HCT116 (cell line): ENCODE measurements at regions not wholly inside any gene's neighbourhood (a gene's known extent, or its start where the extent isn't known, plus 50 kb on each side); places are given as distances from the start of the nearest gene placed in this dataset.

Source experiments
- ATAC-seq: fragments of 200-7000 bp; cut with Tn5 transposase; 2 replicates; pipeline ENCODE4 v1.9.1; 2020; ENCODE audit warnings: mild to moderate bottlenecking, moderate library complexity
- BruUV-seq: library from RNA; stranded (reverse); fragments of 400-500 nt; replicated peaks from 2 replicates; lab custom pipeline; 2021; lab: Mats Ljungman, UMichigan
- CTCF ChIA-PET: fragments of 300-600 bp; sonication (Branson Sonifier 250); formaldehyde crosslinking; loops from one replicate; lab custom pipeline; 2021; ENCODE audit warnings: antibody characterized with exemption; lab: Charles Lee
- POLR2A ChIA-PET: fragments of 300-600, 350-600 bp; sonication (Branson Sonifier 250); formaldehyde crosslinking; loops from one replicate; lab custom pipeline; 2021; ENCODE audit warnings: antibody characterized with exemption; lab: Charles Lee
- RAD21 ChIA-PET, 2 experiments: fragments of 300-600 bp; sonication (Branson Sonifier 250); formaldehyde crosslinking; loops; one replicate each; lab custom pipeline; 2023; ENCODE audit warnings: low total read pairs in 2 of 2; ENCODE audit not compliant: uncharacterized antibody in 2 of 2, unreplicated experiment in 2 of 2, low non-redundant PET in 1 of 2; lab: Charles Lee
- DNase-seq: peaks from one replicate; pipeline ENCODE4 v3.0.0-alpha.2; 2010; ENCODE audit warnings: low read depth, low spot score
- H2AFZ ChIP-seq: fragments of 200-600 bp; shearing (Covaris generic), sonication (generic); 2 replicates; pipeline ENCODE4 v1.6.1; 2017; ENCODE audit warnings: low read depth, mixed run types, mixed read lengths, antibody characterized with exemption, low read length; ENCODE audit not compliant: poor library complexity, severe bottlenecking
- H3K27ac ChIP-seq: 2 replicates; pipeline ENCODE4 v1.5.1; 2012; ENCODE audit warnings: low read depth, low read length
- H3K27me3 ChIP-seq: fragments of 200-600 bp; sonication (generic); 2 replicates; pipeline ENCODE4 v1.6.1; 2016; ENCODE audit warnings: mixed run types, low read length, mixed read lengths; ENCODE audit not compliant: insufficient read depth
- H3K36me3 ChIP-seq, 2 experiments: fragments of 200-500 bp in 1 of 2; fragments of 200-600 bp in 1 of 2; sonication (Bioruptor generic) in 1 of 2; sonication (generic) in 1 of 2; 2 replicates each; pipeline versions ENCODE4 v1.5.1 to v1.6.1; 2014 to 2016; ENCODE audit warnings: low read length in 2 of 2, inconsistent platforms in 1 of 2, mixed read lengths in 1 of 2, mixed run types in 1 of 2; ENCODE audit not compliant: insufficient read depth in 2 of 2, control insufficient read depth in 1 of 2
- H3K4me1 ChIP-seq, 2 experiments: fragments of 200-600 bp in 1 of 2; sonication (generic) in 1 of 2; 2 replicates each; pipeline versions ENCODE4 v1.5.1 to v1.6.1; 2012 to 2017; ENCODE audit warnings: low read length in 2 of 2, inconsistent platforms in 1 of 2, mild to moderate bottlenecking in 1 of 2, mixed read lengths in 1 of 2, mixed run types in 1 of 2, moderate library complexity in 1 of 2; ENCODE audit not compliant: insufficient read depth in 2 of 2, control insufficient read depth in 1 of 2
- H3K4me2 ChIP-seq: fragments of 200-600 bp; sonication (generic); 2 replicates; pipeline ENCODE4 v1.6.1; 2017; ENCODE audit warnings: mixed run types, low read length, mixed read lengths
- H3K4me3 ChIP-seq, 2 experiments: fragments of 200-600 bp in 1 of 2; sonication (generic) in 1 of 2; replicated peaks in 1 of 2; 2 replicates each; pipeline ENCODE4 v1.5.1; 2011 to 2016; ENCODE audit warnings: low read length in 2 of 2, control low read depth in 1 of 2, low read depth in 1 of 2, mild to moderate bottlenecking in 1 of 2, mixed read lengths in 1 of 2, mixed run types in 1 of 2
- H3K79me2 ChIP-seq: fragments of 200-600 bp; sonication (generic); 2 replicates; pipeline ENCODE4 v1.6.1; 2017; ENCODE audit warnings: mild to moderate bottlenecking, mixed run types, low read length, moderate library complexity, mixed read lengths; ENCODE audit not compliant: insufficient read depth
- H3K9ac ChIP-seq: fragments of 200-600 bp; sonication (generic); 2 replicates; pipeline ENCODE4 v1.6.1; 2016; ENCODE audit warnings: low read length, mixed read lengths
- H3K9me2 ChIP-seq: fragments of 200-600 bp; sonication (generic), shearing (Covaris generic); 2 replicates; pipeline ENCODE4 v1.6.1; 2017; ENCODE audit warnings: mixed run types, mild to moderate bottlenecking, moderate library complexity; ENCODE audit not compliant: insufficient read depth
- H3K9me3 ChIP-seq, 2 experiments: fragments of 200-500 bp in 1 of 2; fragments of 200-600 bp in 1 of 2; sonication (Bioruptor generic) in 1 of 2; sonication (generic) in 1 of 2; 2 replicates each; pipeline ENCODE4 v1.6.1; 2014 to 2017; ENCODE audit warnings: low read length in 2 of 2, mixed read lengths in 2 of 2, inconsistent platforms in 1 of 2, low read depth in 1 of 2, mild to moderate bottlenecking in 1 of 2, mixed run types in 1 of 2, moderate library complexity in 1 of 2; ENCODE audit not compliant: control insufficient read depth in 1 of 2, insufficient read depth in 1 of 2
- H4K20me1 ChIP-seq: fragments of 200-600 bp; sonication (generic), shearing (Covaris generic); 2 replicates; pipeline ENCODE4 v1.6.1; 2017; ENCODE audit warnings: mixed run types, mild to moderate bottlenecking, moderate library complexity; ENCODE audit not compliant: insufficient read depth
- CBX3 ChIP-seq: IDR thresholded peaks from 2 replicates; pipeline ENCODE4 v1.6.1; 2012; ENCODE audit warnings: low read depth
- CEBPB ChIP-seq: IDR thresholded peaks from 2 replicates; pipeline ENCODE4 v1.6.1; 2012; ENCODE audit warnings: low read depth
- EGR1 ChIP-seq: IDR thresholded peaks from 2 replicates; pipeline ENCODE4 v1.6.1; 2012; ENCODE audit warnings: low read depth
- EZH2 ChIP-seq: fragments of 200-600 bp; sonication (generic); IDR thresholded peaks from 2 replicates; pipeline ENCODE4 v1.6.1; 2017; ENCODE audit warnings: antibody characterized with exemption, mixed run types
- POLR2A ChIP-seq: IDR thresholded peaks from 2 replicates; pipeline ENCODE4 v1.7.0; 2011; ENCODE audit warnings: borderline replicate concordance; ENCODE audit not compliant: insufficient read depth, insufficient read length; ENCODE audit errors: extremely low read depth
- RAD21 ChIP-seq: IDR thresholded peaks from 2 replicates; pipeline ENCODE4 v1.6.1; 2012; ENCODE audit warnings: low read depth, mild to moderate bottlenecking
- SIN3A ChIP-seq: IDR thresholded peaks from 2 replicates; pipeline ENCODE4 v1.6.1; 2012; ENCODE audit warnings: low read depth
- SP1 ChIP-seq: IDR thresholded peaks from 2 replicates; pipeline ENCODE4 v1.6.1; 2012; ENCODE audit warnings: low read depth
- SRF ChIP-seq: IDR thresholded peaks from 2 replicates; pipeline ENCODE4 v1.6.1; 2012; ENCODE audit warnings: low read depth
- YY1 ChIP-seq: IDR thresholded peaks from 2 replicates; pipeline ENCODE4 v1.6.1; 2011; ENCODE audit warnings: low read length, low read depth, moderate library complexity, mild to moderate bottlenecking; ENCODE audit not compliant: insufficient replicate concordance; ENCODE audit errors: extremely low read depth
- ZNF274 ChIP-seq: fragments of 200-500 bp; sonication (Bioruptor generic); IDR thresholded peaks from 2 replicates; pipeline ENCODE4 v1.6.1; 2014; ENCODE audit warnings: mild to moderate bottlenecking, low read depth, low read length, inconsistent platforms
- intact Hi-C: fragments of 100-400 bp; cut with micrococcal nuclease; formaldehyde crosslinking; loops from 2 replicates; pipeline ENCODE4 v1.10.0; 2022
- TF ChIP-seq, protein P1 (sequence below), 3 experiments: fragments of 200-600 bp in 1 of 3; sonication (generic) in 1 of 3; IDR thresholded peaks in 2 of 3; conservative IDR thresholded peaks in 1 of 3; 2 replicates each; pipeline ENCODE4 v1.5.1; 2012 to 2017; ENCODE audit warnings: low read depth in 2 of 3, low read length in 2 of 3, antibody characterized with exemption in 1 of 3, borderline replicate concordance in 1 of 3, control low read depth in 1 of 3, mild to moderate bottlenecking in 1 of 3, mixed read lengths in 1 of 3, mixed run types in 1 of 3, moderate library complexity in 1 of 3; ENCODE audit not compliant: insufficient read depth in 1 of 3
- TF ChIP-seq, protein P2 (sequence below): IDR thresholded peaks from 2 replicates; pipeline ENCODE4 v1.6.1; 2012; ENCODE audit warnings: low read depth
- TF ChIP-seq, protein P3 (sequence below): IDR thresholded peaks from 2 replicates; pipeline ENCODE4 v1.6.1; 2012
- TF ChIP-seq, protein P4 (sequence below): IDR thresholded peaks from 2 replicates; pipeline ENCODE4 v1.6.1; 2012

DNA sequence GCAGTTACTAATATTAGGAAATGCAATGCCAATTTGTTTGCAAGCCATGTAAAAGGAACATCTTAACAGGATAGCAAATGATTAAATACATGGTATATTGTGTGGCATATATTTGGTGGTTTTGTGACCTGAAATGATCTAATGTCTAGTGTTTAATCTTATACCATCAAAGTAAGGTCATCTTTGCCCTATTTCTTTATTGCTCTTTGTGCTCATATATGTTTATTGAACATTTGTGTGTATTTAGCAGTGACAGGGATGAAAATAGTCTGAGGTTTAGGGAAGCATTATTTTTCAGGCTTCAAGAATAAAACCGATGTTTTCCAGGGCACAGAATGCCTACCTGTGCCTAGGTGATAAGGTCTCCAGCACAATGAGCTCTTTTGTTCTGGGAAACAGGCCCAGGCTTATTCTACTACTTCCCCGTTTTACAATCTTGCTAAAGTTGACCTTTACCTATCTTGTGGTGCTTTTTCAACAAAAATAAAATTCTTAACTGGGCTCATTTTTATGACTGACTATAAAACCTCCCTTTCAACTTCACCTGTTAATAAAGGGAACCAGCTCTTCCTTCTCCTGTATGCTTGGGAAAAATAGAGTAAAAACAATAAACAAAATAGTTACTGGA, 105.6 kb upstream of the ANKH start:
- no peak for DNase-seq
- no peak overlapping the region for H2AFZ ChIP-seq
- no peak for TF ChIP-seq CBX3
- TF ChIP-seq EGR1 = no peak
- TF ChIP-seq SP1 = no peak
- TF ChIP-seq POLR2A = no peak
- TF ChIP-seq SIN3A = no peak
- TF ChIP-seq ZNF274 = no peak
- TF ChIP-seq EZH2 = no peak
- TF ChIP-seq, all 23 proteins: peak for 0
- ChIA-PET RAD21 (no interaction called here), CTCF (no interaction called here), POLR2A (no interaction called here)
- H3K9me3 ChIP-seq = no peaks in the 10 kb centered on the region
- no peaks in the 10 kb centered on the region for H3K36me3 ChIP-seq
- H3K4me3 ChIP-seq = no peak overlapping the region
- H3K27ac ChIP-seq = no peak overlapping the region
- H4K20me1 ChIP-seq = no peaks in the 10 kb centered on the region
- no peaks in the 10 kb centered on the region for H3K9me2 ChIP-seq
- H3K9ac ChIP-seq = no peak overlapping the region
- no peak for ATAC-seq
- no peaks in the 10 kb centered on the region; a peak in 1 of 4 replicates for H3K4me1 ChIP-seq
- no peaks in the 10 kb centered on the region for H3K79me2 ChIP-seq
- no TSS peak for BruUV-seq
- H3K27me3 ChIP-seq = no peaks in the 10 kb centered on the region
- intact Hi-C loops = no loop called here
- no peak overlapping the region for H3K4me2 ChIP-seq

DNA sequence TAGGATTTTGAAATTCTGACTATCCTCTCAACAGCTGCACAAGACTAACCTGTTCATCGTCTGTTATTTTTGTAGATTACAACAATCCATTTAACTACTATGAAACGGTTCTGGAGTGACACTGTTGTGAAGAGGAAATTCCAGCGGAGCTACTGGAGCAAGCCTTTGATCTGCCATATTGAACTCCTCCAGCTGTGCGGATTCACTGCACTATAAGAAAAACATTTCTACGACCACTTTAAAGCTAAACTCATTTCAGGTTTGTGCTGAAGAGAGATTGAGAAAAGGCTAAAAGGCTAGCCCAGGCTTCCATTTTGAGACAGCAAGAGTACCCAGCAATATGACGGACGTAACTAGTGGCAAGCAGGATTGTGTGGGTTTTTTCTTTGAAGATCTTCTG, 104.9 kb upstream of the ANKH start:
- no peaks in the 10 kb centered on the region for H3K9me3 ChIP-seq
- no peaks in the 10 kb centered on the region for H3K36me3 ChIP-seq
- no peak for ATAC-seq
- RAD21 ChIA-PET = no interaction called here
- H3K9me2 ChIP-seq = no peaks in the 10 kb centered on the region
- H3K9ac ChIP-seq = no peak overlapping the region
- H3K27me3 ChIP-seq = no peaks in the 10 kb centered on the region
- no peaks in the 10 kb centered on the region; a peak in 1 of 4 replicates for H3K4me1 ChIP-seq
- DNase-seq = no peak
- H4K20me1 ChIP-seq = no peaks in the 10 kb centered on the region
- CTCF ChIA-PET = no interaction called here
- H3K4me2 ChIP-seq = no peak overlapping the region
- H3K27ac ChIP-seq = no peak overlapping the region
- POLR2A ChIA-PET = no interaction called here
- intact Hi-C loops = no loop called here
- no peak overlapping the region for H3K4me3 ChIP-seq
- no TSS peak for BruUV-seq
- no peak overlapping the region for H2AFZ ChIP-seq
- TF ChIP-seq, protein P1, sequence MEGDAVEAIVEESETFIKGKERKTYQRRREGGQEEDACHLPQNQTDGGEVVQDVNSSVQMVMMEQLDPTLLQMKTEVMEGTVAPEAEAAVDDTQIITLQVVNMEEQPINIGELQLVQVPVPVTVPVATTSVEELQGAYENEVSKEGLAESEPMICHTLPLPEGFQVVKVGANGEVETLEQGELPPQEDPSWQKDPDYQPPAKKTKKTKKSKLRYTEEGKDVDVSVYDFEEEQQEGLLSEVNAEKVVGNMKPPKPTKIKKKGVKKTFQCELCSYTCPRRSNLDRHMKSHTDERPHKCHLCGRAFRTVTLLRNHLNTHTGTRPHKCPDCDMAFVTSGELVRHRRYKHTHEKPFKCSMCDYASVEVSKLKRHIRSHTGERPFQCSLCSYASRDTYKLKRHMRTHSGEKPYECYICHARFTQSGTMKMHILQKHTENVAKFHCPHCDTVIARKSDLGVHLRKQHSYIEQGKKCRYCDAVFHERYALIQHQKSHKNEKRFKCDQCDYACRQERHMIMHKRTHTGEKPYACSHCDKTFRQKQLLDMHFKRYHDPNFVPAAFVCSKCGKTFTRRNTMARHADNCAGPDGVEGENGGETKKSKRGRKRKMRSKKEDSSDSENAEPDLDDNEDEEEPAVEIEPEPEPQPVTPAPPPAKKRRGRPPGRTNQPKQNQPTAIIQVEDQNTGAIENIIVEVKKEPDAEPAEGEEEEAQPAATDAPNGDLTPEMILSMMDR (IDR thresholded peaks at IDR 0.05 in 2 of 3, conservative IDR thresholded peaks at IDR 0.05 in 1 of 3; ENCODE audit: borderline replicate concordance in 1 of 3, insufficient read depth in 1 of 3, low read depth in 2 of 3, low read length in 2 of 3) = no peak
- TF ChIP-seq, protein P2, sequence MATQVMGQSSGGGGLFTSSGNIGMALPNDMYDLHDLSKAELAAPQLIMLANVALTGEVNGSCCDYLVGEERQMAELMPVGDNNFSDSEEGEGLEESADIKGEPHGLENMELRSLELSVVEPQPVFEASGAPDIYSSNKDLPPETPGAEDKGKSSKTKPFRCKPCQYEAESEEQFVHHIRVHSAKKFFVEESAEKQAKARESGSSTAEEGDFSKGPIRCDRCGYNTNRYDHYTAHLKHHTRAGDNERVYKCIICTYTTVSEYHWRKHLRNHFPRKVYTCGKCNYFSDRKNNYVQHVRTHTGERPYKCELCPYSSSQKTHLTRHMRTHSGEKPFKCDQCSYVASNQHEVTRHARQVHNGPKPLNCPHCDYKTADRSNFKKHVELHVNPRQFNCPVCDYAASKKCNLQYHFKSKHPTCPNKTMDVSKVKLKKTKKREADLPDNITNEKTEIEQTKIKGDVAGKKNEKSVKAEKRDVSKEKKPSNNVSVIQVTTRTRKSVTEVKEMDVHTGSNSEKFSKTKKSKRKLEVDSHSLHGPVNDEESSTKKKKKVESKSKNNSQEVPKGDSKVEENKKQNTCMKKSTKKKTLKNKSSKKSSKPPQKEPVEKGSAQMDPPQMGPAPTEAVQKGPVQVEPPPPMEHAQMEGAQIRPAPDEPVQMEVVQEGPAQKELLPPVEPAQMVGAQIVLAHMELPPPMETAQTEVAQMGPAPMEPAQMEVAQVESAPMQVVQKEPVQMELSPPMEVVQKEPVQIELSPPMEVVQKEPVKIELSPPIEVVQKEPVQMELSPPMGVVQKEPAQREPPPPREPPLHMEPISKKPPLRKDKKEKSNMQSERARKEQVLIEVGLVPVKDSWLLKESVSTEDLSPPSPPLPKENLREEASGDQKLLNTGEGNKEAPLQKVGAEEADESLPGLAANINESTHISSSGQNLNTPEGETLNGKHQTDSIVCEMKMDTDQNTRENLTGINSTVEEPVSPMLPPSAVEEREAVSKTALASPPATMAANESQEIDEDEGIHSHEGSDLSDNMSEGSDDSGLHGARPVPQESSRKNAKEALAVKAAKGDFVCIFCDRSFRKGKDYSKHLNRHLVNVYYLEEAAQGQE = no peak
- TF ChIP-seq CBX3 = no peak
- TF ChIP-seq YY1 = no peak
- TF ChIP-seq SRF = no peak
- TF ChIP-seq, protein P3, sequence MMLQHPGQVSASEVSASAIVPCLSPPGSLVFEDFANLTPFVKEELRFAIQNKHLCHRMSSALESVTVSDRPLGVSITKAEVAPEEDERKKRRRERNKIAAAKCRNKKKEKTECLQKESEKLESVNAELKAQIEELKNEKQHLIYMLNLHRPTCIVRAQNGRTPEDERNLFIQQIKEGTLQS = no peak
- no peak for TF ChIP-seq RAD21
- TF ChIP-seq SP1 = no peak
- TF ChIP-seq, protein P4, sequence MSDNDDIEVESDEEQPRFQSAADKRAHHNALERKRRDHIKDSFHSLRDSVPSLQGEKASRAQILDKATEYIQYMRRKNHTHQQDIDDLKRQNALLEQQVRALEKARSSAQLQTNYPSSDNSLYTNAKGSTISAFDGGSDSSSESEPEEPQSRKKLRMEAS = no peak
- no peak for TF ChIP-seq EGR1
- no peak for TF ChIP-seq CEBPB
- H3K79me2 ChIP-seq = no peaks in the 10 kb centered on the region
